GM23338 (cell line): ENCODE measurements at regions not wholly inside any gene's neighbourhood (a gene's known extent, or its start where the extent isn't known, plus 50 kb on each side); places are given as distances from the start of the nearest gene placed in this dataset.

Experiments used
- ATAC-seq: fragments of 200-7000 bp; cut with Tn5 transposase; 3 replicates; pipeline ENCODE4 v1.9.1; 2020
- DNase-seq: peaks from one replicate; pipeline ENCODE4 v3.0.0-alpha.2; 2015; ENCODE audit warnings: low spot score
- H2AFZ ChIP-seq: fragments of 200-600 bp; sonication (generic); 2 replicates; pipeline ENCODE4 v1.8.0; 2016; ENCODE audit warnings: antibody characterized with exemption, mild to moderate bottlenecking, moderate library complexity
- H3F3A ChIP-seq: fragments of 200-600 bp; sonication (generic); replicated peaks from 2 replicates; pipeline ENCODE4 v1.8.0; 2017; ENCODE audit warnings: antibody characterized with exemption, mixed run types, low read depth
- H3K27ac ChIP-seq: fragments of 200-600 bp; sonication (generic); 2 replicates; pipeline ENCODE4 v1.6.1; 2016; ENCODE audit warnings: low read depth
- H3K27me3 ChIP-seq: fragments of 200-600 bp; sonication (generic); 2 replicates; pipeline ENCODE4 v1.8.0; 2016; ENCODE audit warnings: mild to moderate bottlenecking, mixed run types, moderate library complexity; ENCODE audit not compliant: insufficient read depth
- H3K36me3 ChIP-seq: fragments of 200-600 bp; sonication (generic); 2 replicates; pipeline ENCODE4 v1.8.0; 2016; ENCODE audit warnings: mild to moderate bottlenecking; ENCODE audit not compliant: insufficient read depth
- H3K4me1 ChIP-seq: fragments of 200-600 bp; sonication (generic); 2 replicates; pipeline ENCODE4 v1.8.0; 2016; ENCODE audit warnings: mild to moderate bottlenecking, moderate library complexity; ENCODE audit not compliant: insufficient read depth
- H3K4me2 ChIP-seq: fragments of 200-600 bp; sonication (generic); 2 replicates; pipeline ENCODE4 v1.7.1; 2017; ENCODE audit warnings: mixed run types
- H3K4me3 ChIP-seq: fragments of 200-600 bp; sonication (generic); 2 replicates; pipeline ENCODE4 v1.6.1; 2016; ENCODE audit warnings: mixed run types
- H3K79me2 ChIP-seq: fragments of 200-600 bp; sonication (generic); replicated peaks from 2 replicates; pipeline ENCODE4 v1.8.0; 2017; ENCODE audit warnings: mild to moderate bottlenecking; ENCODE audit not compliant: insufficient read depth
- H3K9me2 ChIP-seq: fragments of 200-600 bp; sonication (generic); 2 replicates; pipeline ENCODE4 v1.8.0; 2017; ENCODE audit not compliant: insufficient read depth
- H4K20me1 ChIP-seq: fragments of 200-600 bp; sonication (generic); replicated peaks from 2 replicates; pipeline ENCODE4 v1.8.0; 2017; ENCODE audit warnings: mild to moderate bottlenecking; ENCODE audit not compliant: insufficient read depth
- H3K27ac Mint-ChIP-seq: 2 replicates; pipeline ENCODE4 v1.8.0; 2020; ENCODE audit warnings: inconsistent platforms, mild to moderate bottlenecking, moderate library complexity, mixed read lengths
- H3K27me3 Mint-ChIP-seq: 3 replicates; pipeline ENCODE4 v1.8.0; 2022; ENCODE audit warnings: low read depth, mild to moderate bottlenecking, moderate library complexity, mixed read lengths, inconsistent platforms; ENCODE audit not compliant: insufficient read depth, poor library complexity
- H3K36me3 Mint-ChIP-seq: 3 replicates; pipeline ENCODE4 v1.8.0; 2021; ENCODE audit warnings: low read depth, mild to moderate bottlenecking, inconsistent platforms, moderate library complexity, mixed read lengths
- H3K4me1 Mint-ChIP-seq: 3 replicates; pipeline ENCODE4 v1.8.0; 2020; ENCODE audit warnings: mild to moderate bottlenecking, inconsistent platforms, mixed read lengths
- H3K4me3 Mint-ChIP-seq: 3 replicates; pipeline ENCODE4 v1.8.0; 2021; ENCODE audit warnings: moderate library complexity, mild to moderate bottlenecking, inconsistent platforms, mixed read lengths
- H3K9me3 Mint-ChIP-seq: 3 replicates; pipeline ENCODE4 v1.8.0; 2020; ENCODE audit warnings: moderate library complexity, mild to moderate bottlenecking, inconsistent platforms, mixed read lengths
- CREB1 ChIP-seq: fragments of 250-450 bp; sonication (Bioruptor Pico); IDR thresholded peaks from 2 replicates; pipeline ENCODE4 v1.5.0; 2020; ENCODE audit warnings: low read depth, mild to moderate bottlenecking, moderate library complexity
- NANOG ChIP-seq: IDR thresholded peaks from 2 replicates; pipeline ENCODE4 v1.6.1; 2016; ENCODE audit warnings: antibody characterized with exemption, borderline replicate concordance
- POLR2AphosphoS5 ChIP-seq: IDR thresholded peaks from 2 replicates; pipeline ENCODE4 v1.6.1; 2016; ENCODE audit warnings: antibody characterized with exemption, low read depth
- REST ChIP-seq: IDR thresholded peaks from one replicate; pipeline ENCODE4 v1.6.1; 2018; ENCODE audit warnings: antibody characterized with exemption; ENCODE audit not compliant: unreplicated experiment
- ZNF114 ChIP-seq: fragments of 250-450 bp; sonication (Bioruptor Pico); IDR thresholded peaks from 2 replicates; pipeline ENCODE4 v1.5.0; 2020; ENCODE audit warnings: mild to moderate bottlenecking, moderate library complexity
- ZNF331 ChIP-seq: fragments of 250-450 bp; sonication (Bioruptor Pico); IDR thresholded peaks from 2 replicates; pipeline ENCODE4 v1.5.0; 2020; ENCODE audit warnings: low read depth, mild to moderate bottlenecking, moderate library complexity
- ZNF462 ChIP-seq: fragments of 250-450 bp; sonication (Bioruptor Pico); IDR thresholded peaks from 2 replicates; pipeline ENCODE4 v1.5.0; 2020; ENCODE audit warnings: mild to moderate bottlenecking, moderate library complexity

GRCh38 chr6:104421650-104422049 is 438.1 kb downstream of the HACE1 start:
- Histone ChIP-seq H3K9me2 (peaks cover 4% of the 10 kb centered on the region; the same call in 1 of the 2 replicates), H2AFZ (no peak overlapping the region), H3K4me3 (no peak overlapping the region), H3K4me1 (no peaks in the 10 kb centered on the region), H3K27ac (no peak overlapping the region), H3K4me2 (no peak overlapping the region), H3K27me3 (no peaks in the 10 kb centered on the region), H3K79me2 (no peaks in the 10 kb centered on the region), H3K36me3 (no peaks in the 10 kb centered on the region), H3F3A (no peaks in the 10 kb centered on the region), H4K20me1 (no peaks in the 10 kb centered on the region)
- H3K4me1 Mint-ChIP-seq, result no peaks in the 10 kb centered on the region
- DNase-seq (no peak), ATAC-seq (no peak)
- no peaks in the 10 kb centered on the region for H3K27me3 Mint-ChIP-seq
- no peak overlapping the region for H3K27ac Mint-ChIP-seq
- no peak overlapping the region for H3K4me3 Mint-ChIP-seq
- H3K36me3 Mint-ChIP-seq, result no peaks in the 10 kb centered on the region
- TF ChIP-seq NANOG, result no peak
- peaks cover under 1% of the 10 kb centered on the region; the same call in 1 of the 3 replicates for H3K9me3 Mint-ChIP-seq

GRCh38 chr6:104418839-104419238 is 440.9 kb downstream of the HACE1 start:
- H3K4me2 ChIP-seq, result no peak overlapping the region
- no peak overlapping the region for H2AFZ ChIP-seq
- no peaks in the 10 kb centered on the region for H3K27me3 ChIP-seq
- Mint-ChIP-seq H3K4me1 (0 out of 3 replicates have a peak, but pooled peaks cover 1% of the 10 kb centered on the region), H3K27ac (no peak overlapping the region), H3K27me3 (no peaks in the 10 kb centered on the region), H3K36me3 (no peaks in the 10 kb centered on the region), H3K9me3 (no peaks in the 10 kb centered on the region), H3K4me3 (no peak overlapping the region)
- no peak overlapping the region for H3K4me3 ChIP-seq
- TF ChIP-seq NANOG (no peak), REST (no peak), POLR2AphosphoS5 (no peak), ZNF331 (no peak), ZNF462 (CRISPR knock-in tag) (no peak), CREB1 (CRISPR knock-in tag) (no peak), ZNF114 (CRISPR knock-in tag) (no peak)
- no peaks in the 10 kb centered on the region for H3K79me2 ChIP-seq
- ATAC-seq (no peak), DNase-seq (no peak)
- H4K20me1 ChIP-seq, result no peaks in the 10 kb centered on the region
- no peak overlapping the region for H3K27ac ChIP-seq
- no peaks in the 10 kb centered on the region for H3K4me1 ChIP-seq
- peaks cover 4% of the 10 kb centered on the region; the same call in 1 of the 2 replicates for H3K9me2 ChIP-seq
- no peaks in the 10 kb centered on the region for H3F3A ChIP-seq
- no peaks in the 10 kb centered on the region for H3K36me3 ChIP-seq
